NCI-H2196 (cell line): ENCODE measurements at regions not wholly inside any gene's neighbourhood (a gene's known extent, or its start where the extent isn't known, plus 50 kb on each side); places are given as distances from the start of the nearest gene placed in this dataset.

Source experiments
- DNase-seq: peaks from one replicate; lab custom pipeline; 2025; ENCODE audit not compliant: unreplicated experiment; lab: John Stamatoyannopoulos, UW

DNA sequence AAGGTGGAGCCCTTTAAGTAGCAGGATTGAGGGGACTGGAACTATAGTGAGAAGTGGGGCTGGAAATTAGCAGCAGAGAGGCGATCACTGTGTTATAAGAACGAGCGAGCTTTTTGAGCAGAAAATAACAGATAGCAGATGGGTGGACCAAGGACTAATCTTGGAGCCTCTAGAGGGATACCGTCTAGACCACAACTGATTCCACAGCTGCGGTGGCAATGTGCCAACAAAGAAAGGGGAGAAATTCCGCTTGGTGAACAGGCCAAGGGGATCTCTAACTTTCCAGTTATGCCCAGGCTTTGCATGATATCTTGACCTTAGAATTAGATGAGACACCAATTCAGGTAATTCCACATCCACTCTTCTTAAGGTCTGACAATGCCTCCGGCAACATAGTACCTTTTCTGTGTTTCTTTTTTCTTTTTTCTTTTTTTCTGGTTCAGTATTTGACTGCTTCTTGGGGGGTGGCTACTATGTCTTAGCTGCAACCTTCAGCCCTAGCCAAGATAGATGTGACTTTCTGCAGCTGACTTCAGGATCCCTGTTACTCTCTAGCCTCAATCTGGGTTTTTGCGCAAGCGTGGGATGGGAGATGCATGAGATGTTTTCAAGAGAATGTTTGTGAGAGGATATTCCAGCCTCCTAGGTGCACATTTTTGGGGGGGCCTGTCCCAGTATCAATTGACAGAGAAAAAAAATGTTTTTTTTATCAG is 143.4 kb upstream of the CPSF6 start:
- DNase-seq = no peak

DNA sequence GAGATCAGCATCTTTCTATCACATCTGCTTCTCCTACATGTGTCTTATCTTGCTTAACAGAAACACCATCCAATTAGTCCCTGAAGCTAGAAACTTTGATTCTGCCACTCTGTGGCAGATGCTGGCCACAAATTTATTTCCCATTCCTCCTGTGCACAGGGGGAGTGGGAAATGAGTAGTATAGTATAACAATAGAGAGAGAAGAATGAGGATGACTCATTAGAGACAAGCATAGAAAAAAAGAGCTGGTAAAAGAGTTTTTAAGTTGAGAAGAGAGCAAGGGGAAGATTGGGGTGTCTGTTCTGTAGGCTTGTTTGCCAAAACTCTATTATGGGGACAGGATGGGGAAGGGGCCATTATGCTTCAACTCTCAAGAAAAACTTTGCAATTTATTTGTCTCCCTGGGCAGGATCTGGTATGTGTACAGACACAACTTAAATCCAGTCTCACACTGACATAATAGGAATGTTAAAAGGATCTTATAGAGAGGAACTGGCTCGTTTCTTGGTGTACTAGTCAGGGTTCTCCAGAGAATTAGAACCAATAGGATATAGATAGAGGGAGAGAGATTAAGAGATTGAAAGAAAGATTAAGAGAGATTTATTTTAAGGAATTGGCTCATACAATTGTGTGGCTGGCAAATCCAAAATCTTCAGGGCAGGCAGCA is 142.6 kb upstream of the CPSF6 start:
- no peak for DNase-seq

DNA sequence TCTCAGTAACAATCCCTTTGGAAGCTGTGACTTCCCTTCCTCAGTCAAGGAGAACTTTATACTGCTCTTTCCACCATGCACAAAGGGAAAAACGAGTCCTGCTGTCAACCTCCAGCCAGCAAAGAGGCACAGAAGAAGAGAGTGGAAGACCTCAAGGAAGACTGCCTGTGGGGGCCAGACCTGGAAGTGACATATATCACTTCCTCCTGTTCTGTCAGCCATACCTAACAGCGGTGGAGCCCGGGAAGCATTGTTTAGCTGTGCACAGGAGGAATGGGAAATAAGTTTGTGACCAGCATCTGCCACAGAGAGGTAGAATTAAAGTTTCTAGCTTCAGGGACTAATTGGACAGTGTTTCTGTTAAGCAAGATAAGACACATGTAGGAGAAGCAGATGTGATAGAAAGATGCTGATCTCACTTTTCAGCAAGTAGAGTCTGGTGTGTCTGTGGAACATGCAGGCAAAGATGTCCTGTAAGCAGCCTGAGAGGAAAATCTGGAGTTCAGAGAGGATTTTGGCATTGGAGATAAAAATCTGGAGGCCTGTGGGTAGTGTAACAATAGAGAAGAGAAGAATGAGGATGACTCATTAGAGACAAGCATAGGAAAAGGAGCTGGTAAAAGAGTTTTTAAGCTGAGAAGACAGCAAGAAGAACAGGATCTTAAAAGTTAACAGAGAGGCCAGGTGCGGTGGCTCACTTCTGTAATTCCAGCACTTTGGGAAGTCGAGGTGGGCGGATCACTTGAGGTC is 141.6 kb upstream of the CPSF6 start:
- DNase-seq = no peak

DNA sequence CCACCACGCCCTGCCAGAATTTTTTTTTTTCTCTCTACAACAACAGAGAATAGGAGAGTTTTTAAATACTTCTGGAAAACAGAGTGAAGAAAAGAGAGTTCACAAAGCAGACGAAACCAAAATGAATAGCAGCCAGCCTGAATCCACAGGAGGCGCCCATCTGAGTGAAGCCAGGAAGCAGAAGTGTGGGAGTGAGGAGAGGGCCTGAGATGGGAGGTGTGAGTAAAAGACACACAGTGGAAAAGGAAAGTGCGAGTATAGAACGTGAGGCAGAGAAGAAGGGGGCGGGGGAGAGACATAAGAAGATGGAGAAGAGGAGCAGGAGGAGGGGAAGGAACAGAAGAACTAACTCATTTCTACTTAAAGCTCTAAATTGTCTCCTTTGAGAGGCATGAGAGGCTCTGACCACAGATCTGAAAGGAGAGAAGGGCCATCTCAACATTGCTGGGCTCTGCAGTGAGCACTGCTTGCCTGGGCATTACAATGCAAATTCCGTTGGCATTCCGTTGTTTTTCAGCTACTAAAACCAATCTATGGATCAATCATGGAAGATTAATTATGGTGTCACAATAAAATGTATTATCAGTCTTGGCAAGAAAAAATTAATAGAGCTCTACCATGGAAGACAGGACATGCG is 140.1 kb upstream of the CPSF6 start:
- no peak for DNase-seq

DNA sequence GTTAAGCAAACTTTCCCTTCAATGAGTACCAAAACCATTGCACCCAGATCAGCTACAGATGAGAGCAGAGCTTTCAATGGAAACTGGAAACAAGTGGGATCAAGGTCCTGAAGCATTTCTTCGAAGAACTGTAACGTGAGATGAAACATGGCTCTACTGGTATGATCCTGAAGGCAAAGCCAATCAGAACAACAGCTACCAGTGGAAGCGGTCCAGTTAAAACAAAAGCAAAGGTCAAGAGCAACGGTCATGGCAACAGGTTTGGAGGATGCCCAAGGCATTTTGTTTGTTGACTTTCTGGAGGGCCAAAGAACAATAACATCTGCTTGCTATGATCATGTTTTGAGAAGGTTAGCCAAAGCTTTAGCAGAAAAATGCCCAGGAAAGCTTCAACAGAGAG is 137.9 kb upstream of the CPSF6 start:
- peak; percentile 65 for DNase-seq

DNA sequence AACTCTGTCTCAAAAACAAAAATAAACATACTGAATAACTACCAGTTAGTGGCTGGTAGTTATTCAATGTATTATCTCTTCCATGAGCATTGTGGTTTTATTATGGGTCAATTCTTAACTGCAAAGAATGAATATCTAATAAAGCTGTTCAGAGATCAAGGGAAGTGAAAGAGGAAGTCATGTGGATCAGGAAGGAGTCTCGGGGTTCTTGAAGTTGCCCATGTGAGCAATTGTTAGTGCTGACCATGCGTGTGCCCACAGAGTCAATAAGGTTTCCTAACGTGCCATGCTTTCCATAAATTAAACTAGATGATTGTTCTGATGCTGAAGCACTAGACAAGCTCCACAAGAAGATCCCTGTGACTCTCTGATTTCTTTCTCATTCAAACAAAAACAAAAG is 136.5 kb upstream of the CPSF6 start:
- no peak for DNase-seq

DNA sequence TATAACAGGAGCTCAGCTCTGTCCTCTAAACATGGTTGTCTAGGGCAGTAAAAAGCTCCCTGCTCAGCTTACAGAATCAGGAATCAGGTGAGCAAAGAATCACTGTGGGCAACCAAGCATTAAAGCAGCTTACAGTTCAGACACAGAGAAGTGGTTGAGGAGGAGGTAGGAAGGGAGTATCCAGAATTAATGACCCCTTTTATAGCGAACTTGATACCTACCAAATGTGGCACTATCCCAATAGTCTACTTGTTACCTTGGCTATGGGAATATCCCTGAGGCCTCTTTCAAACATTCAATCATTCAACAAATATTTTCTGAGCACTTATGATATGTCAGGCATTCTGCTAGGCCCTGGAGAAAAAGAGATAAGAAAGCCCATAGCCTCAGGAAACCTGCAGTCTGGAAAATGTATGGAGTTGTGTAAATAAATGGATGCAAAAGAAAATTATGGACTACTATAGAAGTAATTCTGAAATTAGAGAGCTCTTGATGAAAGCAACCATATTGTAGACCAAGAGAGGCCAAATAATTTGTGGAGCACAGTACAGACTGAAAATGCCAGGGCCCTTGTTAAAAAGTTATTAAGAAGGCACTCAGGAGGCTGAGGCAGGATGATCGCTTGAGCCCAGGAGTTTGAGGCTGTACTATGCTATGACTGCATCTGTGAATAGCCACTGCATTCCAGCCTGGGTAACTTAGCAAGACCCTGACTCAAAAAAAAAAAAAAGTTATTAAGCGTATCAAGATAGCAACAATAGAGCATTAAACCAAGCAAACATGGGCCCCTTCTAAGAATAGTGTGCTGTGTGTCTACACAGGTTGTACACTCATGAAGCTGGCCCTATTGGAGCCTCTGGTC is 134.0 kb upstream of the CPSF6 start:
- DNase-seq = peak; percentile 22

DNA sequence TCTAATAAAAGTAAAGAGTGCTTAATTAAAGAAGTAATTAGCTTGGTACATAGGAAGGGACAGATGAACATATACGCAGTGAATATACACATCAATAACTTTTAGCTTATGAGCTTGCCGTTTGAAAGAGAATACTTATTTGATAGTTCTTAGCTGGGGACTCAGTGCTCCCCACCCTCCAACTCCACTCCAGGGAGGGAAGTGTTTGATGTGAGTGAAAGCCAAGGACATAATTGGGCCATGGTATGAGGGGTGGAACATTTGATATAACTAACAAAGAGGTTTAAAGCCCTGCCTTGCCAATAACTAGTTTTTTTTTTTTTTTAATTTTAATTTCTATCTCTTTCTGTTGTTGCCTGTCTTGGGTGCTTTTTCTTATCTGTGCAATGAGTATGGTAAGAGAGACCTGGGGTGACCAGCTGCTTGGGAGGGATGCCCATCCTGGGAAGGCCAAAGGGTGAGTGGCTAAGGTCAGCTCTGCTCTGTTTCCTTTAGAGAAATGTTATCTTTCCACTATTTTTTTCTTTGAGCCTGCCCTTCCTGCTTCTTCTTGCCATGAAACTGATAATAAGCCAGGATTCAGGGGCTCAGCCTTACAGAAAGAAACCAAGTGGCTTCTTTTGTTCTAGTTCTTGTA is 132.8 kb upstream of the CPSF6 start:
- DNase-seq = no peak

DNA sequence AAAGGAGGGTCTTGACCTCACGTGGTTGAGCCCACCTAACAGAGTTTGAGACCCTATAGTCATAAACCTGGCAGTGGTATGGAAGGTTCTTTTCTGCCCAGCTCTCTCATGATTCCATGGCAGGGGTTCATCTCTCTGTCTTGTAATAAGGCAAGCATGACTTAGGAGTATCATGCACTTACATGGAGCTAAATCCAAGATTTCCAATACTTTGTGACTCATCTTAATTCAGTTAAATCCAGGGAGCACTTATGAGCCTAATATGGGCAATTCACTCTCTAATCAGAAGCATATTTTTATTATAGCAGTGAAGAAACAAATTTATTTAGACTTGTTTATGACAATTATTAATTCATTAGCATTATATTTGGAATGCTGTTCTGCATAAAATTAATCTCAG is 131.8 kb upstream of the CPSF6 start:
- no peak for DNase-seq

DNA sequence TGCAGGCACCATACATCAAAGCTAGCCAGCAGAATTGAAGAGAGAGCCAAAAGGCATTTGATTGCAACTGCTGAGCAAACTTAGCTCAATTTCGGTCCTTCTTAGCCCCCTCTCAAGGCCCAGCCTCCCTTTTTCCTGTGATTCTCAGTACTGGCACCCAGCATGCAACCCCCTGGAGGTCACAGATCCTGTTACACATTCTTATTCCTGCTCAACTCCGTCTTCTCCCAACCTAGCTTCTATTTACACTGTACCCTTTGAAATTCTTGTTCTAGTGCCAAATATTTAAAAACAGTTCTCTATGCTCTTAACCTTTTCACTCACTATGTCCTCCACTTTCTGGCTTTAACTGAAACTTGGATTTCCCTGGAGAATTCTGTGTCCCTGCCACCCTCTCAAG is 131.3 kb upstream of the CPSF6 start:
- peak; percentile 9 for DNase-seq

DNA sequence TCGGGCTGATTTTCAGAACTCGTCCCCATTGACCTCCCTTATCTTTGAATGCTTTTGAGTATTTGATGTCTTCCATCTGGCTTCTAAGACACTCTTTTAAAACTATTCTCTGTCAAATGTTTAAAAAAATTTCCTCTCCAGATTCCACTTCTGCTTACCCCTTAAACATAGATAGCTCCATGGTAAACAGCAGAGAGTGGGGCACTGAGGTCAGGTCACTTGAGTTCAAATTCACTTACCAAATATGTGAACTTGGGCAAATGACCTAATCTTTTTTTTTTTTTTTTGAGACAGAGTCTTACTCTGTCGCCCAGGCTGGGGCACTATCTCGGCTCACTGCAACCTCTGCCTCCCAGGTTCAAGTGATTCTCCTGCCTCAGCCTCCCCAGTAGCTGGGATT is 126.8 kb upstream of the CPSF6 start:
- DNase-seq = no peak

DNA sequence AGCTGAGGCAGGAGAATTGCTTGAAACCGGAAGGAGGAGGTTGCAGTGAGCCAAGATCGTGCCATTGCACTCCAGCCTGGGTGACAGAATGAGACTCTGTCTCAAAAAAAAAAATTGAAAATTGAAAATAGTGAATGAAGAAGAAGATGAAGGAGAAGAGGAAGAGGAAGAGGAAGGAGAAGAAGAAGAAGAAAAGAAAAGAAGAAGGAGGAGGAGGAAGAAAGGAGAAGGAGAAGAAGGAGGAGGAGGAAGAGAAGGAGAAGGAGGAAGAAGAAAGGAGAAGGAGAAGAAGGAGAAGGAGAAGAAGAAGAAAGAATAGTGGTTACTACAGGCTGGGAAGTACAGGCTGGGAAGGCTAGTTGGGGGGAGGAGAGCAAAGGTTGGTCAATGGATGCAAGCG is 124.3 kb upstream of the CPSF6 start:
- no peak for DNase-seq

DNA sequence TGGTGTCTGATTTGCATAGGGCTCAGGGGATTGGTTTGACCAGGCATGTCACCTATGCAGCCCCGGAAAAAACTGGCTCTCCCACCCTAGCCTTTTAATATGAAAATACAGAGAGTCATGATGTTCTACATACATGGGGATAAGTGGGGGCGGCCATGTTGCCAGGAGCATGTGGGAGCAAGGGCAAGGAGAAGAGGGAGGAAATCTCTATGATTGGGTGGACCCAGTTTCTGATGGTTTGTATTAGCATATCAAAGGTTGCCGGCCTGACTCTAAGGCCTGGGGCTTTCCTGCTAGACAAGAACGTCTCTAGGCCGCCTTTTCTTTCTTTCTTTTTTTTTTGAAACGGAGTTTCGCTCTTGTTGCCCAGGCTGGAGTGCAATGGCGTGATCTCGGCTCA is 123.4 kb upstream of the CPSF6 start:
- DNase-seq = no peak

DNA sequence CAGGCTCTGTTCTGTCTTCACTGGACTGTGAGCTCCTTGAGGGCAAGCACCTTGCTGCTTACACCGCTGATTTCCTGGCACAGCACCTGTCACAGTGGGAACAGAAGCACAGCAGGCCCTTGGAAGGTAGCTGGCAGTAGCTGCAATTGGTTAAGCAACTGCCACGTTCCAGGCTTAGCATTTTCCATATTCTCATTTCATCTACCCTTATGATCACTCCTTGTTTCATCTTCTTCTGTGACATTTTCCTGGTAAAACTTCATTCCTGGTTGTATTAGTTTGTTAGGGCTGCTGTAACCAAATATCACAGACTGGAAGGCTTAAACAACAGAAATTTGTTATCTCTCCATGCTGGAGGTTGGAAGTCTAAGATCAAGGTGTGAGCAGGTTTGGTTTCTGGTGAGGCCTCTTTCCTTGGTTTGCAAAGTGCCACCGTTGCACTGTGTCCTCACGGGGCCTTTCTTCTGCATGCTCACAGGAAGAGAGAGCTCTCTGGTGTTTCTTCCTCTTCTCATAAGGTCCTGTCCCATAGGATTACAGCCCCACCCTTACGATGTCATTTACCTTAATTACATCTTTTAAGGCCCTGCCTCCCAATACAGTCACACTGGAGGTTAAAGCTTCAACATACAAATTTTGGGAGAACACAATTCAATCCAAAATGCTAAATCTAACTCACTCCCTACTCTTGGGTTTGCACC is 121.7 kb upstream of the CPSF6 start:
- DNase-seq = no peak

DNA sequence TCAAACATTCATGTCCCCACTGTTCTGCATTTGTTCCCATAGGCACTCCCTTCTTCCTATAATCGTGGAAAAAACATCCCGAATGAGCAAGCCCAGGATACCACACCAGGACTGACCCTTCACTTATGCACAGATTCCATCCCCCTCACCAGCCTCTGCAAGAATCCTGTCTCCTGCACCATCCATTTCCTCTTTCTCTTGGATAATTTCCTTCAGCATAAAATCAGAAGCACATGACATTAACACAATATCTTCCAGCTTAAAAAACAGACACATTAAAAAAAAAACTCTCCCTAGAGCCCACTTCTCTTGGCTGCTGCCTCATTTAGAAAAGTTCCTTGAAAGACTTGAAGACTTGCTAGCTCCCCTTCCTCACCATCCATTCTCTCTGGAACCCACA is 120.9 kb upstream of the CPSF6 start:
- no peak for DNase-seq

DNA sequence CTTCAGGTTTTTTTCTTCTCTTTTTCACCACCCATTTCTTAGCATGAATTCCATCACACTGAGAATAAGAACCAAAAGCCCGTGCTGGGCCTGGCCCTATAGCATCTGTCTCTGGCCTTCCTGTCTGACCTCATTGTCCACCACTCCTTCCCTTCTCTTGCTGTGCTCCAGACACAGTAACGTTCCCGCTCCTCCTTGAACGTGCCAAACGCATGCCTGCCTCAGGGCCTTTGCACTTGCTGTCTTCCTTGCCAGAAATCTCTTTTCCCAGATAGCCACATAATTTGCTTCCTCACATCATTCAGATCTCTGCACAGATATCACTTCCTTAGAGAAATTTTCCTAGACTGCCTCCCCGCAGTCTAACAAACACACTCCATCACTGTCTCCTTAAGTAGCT is 119.6 kb upstream of the CPSF6 start:
- no peak for DNase-seq

DNA sequence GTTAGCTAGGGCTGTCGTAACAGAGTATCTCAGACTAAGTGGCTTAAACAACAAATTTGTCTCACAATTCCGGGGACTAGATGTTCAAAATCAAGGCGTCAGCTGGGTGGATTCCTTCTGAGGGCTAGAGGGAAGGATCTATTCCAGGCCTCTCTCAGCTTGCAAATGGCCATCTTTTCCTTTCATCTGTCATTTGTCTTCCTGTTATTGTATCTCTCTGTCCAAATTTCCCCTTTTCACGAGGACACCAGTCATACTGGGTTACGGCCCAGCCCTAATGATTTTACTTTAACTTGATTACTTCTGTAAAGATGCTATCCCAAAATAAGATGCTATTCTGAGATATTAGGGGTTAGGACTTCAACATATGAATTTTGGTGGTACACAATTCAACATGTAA is 119.0 kb upstream of the CPSF6 start:
- no peak for DNase-seq

DNA sequence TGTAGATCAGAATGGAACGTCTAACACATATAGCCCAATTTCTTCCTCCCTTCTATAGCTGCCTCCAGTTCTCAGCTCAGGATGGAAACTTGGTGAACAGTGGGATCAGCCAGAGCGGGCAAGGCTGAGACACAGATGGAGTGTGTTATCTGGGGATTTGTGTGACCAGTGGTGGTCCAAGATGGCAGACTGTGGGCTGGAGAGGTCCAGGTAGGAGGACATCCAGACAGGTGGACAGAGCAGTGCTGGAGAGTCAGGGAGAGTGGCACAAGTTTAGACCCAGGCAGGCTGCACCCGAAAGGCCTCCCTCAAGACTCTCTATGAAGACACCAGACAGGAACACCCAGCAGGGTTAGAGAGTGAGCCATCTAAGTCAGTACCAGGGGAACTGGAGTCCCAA is 116.1 kb upstream of the CPSF6 start:
- DNase-seq = no peak

DNA sequence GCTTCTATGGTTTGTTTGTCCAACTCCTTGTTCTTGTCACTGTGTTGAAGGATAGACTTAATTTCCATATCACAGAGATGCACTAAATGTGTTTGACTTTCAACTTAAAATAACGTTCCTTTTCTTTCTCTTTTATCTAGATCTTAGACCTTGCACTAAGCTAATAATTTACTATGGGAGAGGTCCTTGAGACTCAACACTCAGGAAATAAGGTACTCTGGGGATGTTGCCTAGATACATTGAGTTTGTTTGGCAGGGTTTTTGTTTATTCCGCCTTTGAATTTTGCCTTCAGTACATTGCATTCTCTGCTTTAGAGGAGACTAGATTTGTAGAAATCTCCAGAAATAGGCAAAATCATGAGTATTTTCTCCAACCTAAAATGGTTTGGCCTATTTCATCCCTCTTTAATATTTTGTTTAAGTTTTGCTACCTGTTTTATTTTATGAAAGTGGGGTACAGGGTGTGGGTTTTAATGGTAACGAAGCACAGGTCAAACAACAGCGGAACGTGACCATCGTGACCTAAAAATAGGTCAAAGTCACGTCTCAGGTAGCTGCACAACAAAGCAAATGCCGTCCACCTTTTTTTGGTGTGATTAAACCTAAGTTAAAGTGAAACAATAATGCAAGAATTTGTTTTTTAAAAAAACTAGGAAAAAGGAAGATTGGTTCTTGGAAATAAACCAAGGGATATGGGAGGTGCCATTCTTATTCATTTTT is 115.3 kb upstream of the CPSF6 start:
- no peak for DNase-seq
